SJSA1 (cell line): ENCODE measurements at regions not wholly inside any gene's neighbourhood (a gene's known extent, or its start where the extent isn't known, plus 50 kb on each side); places are given as distances from the start of the nearest gene placed in this dataset.

Source experiments
- DNase-seq, 2 experiments: peaks; one replicate each; pipeline ENCODE4 v3.0.0-alpha.2; 2015 to 2020; ENCODE audit warnings: low spot score in 2 of 2, low read depth in 1 of 2
- H3K27ac ChIP-seq: fragments of 250-450 bp; sonication (Bioruptor Pico); 2 replicates; pipeline ENCODE4 v1.5.1; 2020; ENCODE audit warnings: mild to moderate bottlenecking, moderate library complexity
- H3K27me3 ChIP-seq: fragments of 250-450 bp; sonication (Bioruptor Pico); replicated peaks from 2 replicates; pipeline ENCODE4 v1.5.1; 2020; ENCODE audit warnings: mild to moderate bottlenecking, moderate library complexity
- H3K36me3 ChIP-seq: fragments of 250-450 bp; sonication (Bioruptor Pico); 2 replicates; pipeline ENCODE4 v1.5.1; 2020; ENCODE audit warnings: mild to moderate bottlenecking
- H3K4me1 ChIP-seq: fragments of 250-450 bp; sonication (Bioruptor Pico); replicated peaks from 2 replicates; pipeline ENCODE4 v1.6.1; 2021; ENCODE audit warnings: mild to moderate bottlenecking
- H3K4me3 ChIP-seq: fragments of 250-450 bp; sonication (Bioruptor Pico); 2 replicates; pipeline ENCODE4 v1.5.1; 2020; ENCODE audit warnings: mild to moderate bottlenecking
- H3K9me3 ChIP-seq: fragments of 250-450 bp; sonication (Bioruptor Pico); replicated peaks from 2 replicates; pipeline ENCODE4 v1.5.1; 2020; ENCODE audit warnings: mild to moderate bottlenecking

DNA sequence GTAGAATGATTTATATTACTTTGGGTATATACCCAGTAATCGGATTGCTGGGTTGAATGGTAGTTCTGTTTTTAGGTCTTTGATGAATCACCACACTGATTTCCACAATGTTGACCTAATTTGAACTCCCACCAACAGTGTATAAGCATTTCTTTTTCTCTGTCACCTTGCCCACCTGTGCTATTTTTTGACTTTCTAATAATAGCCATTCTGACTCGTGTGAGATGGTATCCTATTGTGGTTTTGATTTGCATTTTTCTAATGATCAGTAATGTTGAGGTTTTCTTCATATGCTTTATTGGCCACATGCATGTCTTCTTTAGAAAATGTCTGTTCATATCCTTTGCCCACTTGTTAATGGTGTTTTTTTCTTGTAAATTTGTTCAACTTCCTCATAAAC lies 340.8 kb downstream of the PLOD2 start:
- H3K27me3 ChIP-seq, result no peaks in the 10 kb centered on the region
- H3K27ac ChIP-seq, result no peak overlapping the region
- H3K36me3 ChIP-seq, result no peaks in the 10 kb centered on the region
- H3K4me1 ChIP-seq, result no peaks in the 10 kb centered on the region
- H3K9me3 ChIP-seq, result no peaks in the 10 kb centered on the region
- DNase-seq, result no peak
- no peak overlapping the region for H3K4me3 ChIP-seq

DNA sequence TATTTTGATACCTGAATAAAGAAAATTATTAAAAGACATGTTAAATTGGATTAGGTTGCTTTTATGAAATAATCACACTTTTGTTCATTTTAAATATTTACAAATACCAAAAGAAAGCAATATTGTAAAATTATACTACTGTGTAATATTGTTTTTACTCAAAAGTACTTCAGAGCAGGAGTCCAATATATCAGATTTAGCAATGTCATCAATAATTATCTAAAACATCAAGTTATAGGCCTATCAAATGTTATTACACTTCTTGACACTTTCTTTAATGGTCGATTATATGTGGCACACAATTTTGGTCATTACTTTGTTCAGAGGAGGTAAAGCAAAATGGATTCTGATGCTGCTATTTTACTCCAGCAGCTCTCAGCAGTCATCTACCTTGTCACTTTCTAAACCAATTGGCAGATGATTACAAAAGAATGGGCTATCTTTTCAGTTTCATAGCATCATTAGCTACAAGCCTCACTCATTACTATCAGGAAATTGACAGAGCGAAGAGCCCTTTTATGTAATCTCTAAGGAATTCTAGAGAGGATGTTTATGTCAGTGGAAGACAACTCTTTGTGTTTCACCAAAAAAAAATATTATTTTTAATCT lies 318.6 kb downstream of the PLOD2 start:
- Histone ChIP-seq H3K27me3 (no peaks in the 10 kb centered on the region), H3K27ac (no peak overlapping the region), H3K36me3 (no peaks in the 10 kb centered on the region), H3K4me1 (no peaks in the 10 kb centered on the region), H3K4me3 (no peak overlapping the region), H3K9me3 (no peaks in the 10 kb centered on the region)
- DNase-seq, result no peak

DNA sequence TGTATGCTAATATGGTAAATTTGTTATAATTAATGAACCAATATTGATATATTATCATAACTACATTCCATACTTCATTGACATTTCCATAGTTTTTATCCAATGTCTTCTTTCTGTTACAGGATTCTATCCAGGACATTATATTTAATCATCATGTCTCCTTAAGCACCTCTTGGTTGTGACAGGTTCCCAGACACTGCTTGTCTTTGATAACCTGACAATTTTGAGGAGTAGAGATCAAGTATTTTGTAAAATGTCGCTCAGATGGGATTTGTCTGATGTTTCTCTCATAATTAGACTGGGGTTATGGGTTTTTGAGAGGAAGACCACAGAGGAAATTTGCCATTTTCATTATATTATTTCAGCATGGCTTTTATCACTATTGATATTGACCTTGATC lies 317.4 kb downstream of the PLOD2 start:
- Histone ChIP-seq H3K4me3 (no peak overlapping the region), H3K27me3 (no peaks in the 10 kb centered on the region), H3K4me1 (no peaks in the 10 kb centered on the region), H3K9me3 (no peaks in the 10 kb centered on the region), H3K27ac (no peak overlapping the region), H3K36me3 (no peaks in the 10 kb centered on the region)
- DNase-seq, result no peak

DNA sequence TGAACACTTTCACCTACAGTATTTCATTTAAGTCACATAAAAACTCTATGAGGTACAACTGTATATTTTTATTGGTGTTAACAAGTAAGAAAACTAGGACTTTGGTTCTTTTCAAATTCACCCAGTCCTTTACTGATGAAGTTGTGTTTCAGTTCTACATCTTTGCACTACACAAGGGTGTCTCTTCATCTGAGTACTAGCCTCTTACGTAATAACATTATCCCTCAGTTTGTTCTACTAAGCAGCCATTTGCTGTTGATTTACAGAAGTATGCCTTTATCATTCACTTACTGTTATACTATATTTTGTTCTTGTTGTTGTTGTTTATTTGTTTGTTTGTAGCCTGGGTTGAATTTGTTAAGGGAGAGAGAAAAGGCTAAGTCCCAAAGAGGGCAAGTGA lies 311.9 kb downstream of the PLOD2 start:
- H3K4me3 ChIP-seq, result no peak overlapping the region
- H3K36me3 ChIP-seq, result no peaks in the 10 kb centered on the region
- H3K27ac ChIP-seq, result no peak overlapping the region
- H3K9me3 ChIP-seq, result no peaks in the 10 kb centered on the region
- no peaks in the 10 kb centered on the region for H3K4me1 ChIP-seq
- DNase-seq, result no peak
- H3K27me3 ChIP-seq, result no peaks in the 10 kb centered on the region

DNA sequence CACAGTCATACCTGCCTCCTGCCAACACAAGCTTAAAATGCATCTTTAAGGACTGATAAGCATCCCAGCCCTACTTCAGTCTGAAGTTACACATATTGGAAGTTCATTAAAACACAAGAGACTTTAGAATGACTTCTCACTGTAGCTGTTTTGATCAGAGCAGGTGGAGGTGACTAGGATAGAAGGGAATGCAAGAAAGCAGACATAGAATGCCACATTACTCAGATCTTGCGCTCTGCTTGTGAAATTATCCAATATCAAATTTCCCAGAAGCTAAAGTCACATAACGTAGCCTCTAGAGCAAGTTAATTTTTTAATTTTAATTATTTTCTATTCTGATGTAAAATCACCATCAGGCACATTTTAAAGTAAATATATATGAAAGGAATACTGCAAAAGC lies 306.5 kb downstream of the PLOD2 start:
- no peaks in the 10 kb centered on the region for H3K9me3 ChIP-seq
- DNase-seq, result no peak

DNA sequence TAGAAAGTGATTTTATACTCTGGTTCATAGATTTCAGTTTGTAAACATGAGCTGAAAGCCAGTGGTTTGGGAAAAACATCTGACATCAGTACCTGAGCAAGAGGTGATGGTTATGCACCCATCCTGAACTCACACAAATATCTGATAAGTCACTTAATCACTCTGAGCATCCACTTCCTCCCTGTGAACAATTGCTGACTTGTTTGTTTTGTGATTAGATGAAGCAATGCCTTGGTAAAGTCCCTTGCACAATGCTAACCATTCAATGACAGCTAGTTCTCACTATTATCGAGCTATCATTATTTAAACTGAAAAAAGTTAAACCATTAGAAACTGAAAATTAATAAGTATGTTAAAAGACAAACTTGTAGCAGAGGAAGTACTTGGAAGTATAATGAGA lies 303.0 kb downstream of the PLOD2 start:
- H3K36me3 ChIP-seq, result no peaks in the 10 kb centered on the region
- no peaks in the 10 kb centered on the region for H3K4me1 ChIP-seq
- DNase-seq, result no peak
- H3K4me3 ChIP-seq, result no peak overlapping the region
- H3K9me3 ChIP-seq, result no peaks in the 10 kb centered on the region
- no peak overlapping the region for H3K27ac ChIP-seq
- H3K27me3 ChIP-seq, result no peaks in the 10 kb centered on the region

More for the DNA sequence above, 306.5 kb downstream of the PLOD2 start:
- Histone ChIP-seq H3K27me3 (no peaks in the 10 kb centered on the region), H3K27ac (no peak overlapping the region), H3K4me1 (no peaks in the 10 kb centered on the region), H3K4me3 (no peak overlapping the region), H3K36me3 (no peaks in the 10 kb centered on the region)

DNA sequence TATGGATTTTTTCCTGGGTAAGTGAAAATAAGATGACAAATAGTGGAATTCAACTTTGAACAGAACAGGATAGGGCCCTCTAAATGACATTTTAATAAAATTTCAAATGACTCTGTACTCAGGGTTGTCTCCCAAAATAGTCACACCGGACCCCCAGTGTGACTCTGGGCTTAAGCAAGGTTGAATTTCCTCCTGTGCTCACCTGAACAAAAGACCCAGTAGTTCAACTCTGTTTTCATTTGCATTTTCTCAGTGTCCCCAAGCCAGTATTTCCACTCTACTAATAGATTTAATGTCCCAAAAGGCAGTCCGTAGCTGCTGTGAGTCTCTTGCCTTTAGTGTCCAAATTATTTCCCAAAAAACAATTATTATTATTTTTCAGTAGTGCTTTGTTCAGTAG lies 296.6 kb downstream of the PLOD2 start:
- Histone ChIP-seq H3K27me3 (no peaks in the 10 kb centered on the region), H3K36me3 (no peaks in the 10 kb centered on the region), H3K4me1 (no peaks in the 10 kb centered on the region), H3K9me3 (no peaks in the 10 kb centered on the region), H3K27ac (no peak overlapping the region), H3K4me3 (no peak overlapping the region)
- no peak for DNase-seq

DNA sequence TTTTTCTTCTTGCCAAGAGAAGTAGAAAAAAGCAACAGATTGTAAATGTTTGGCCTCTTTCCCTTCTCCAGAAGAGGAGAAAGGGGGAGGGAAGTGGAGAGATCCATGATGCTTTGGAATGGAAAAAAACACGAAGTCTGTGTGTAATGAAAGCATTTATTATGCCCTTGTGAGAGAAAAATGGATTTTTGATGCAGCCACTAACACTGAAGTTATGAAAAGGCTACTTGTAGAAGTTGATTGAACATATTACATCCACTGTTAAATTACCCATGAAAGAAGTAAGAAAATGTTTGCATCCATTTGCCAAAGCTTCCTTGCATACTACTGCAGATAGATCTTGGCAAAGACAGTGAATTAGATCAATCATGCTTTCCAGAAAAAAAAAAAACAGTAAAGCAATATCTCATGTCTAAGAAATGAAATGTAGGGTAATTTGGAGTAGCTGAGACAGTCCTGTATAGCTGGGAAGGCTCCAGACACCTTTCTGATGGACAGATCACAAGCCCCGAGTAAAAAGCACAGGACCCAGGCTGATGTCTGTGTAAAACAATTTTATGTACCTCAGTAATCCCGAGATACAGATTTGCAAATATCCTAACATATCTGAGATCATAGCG lies 295.5 kb downstream of the PLOD2 start:
- H3K36me3 ChIP-seq, result no peaks in the 10 kb centered on the region
- H3K27me3 ChIP-seq, result no peaks in the 10 kb centered on the region
- H3K9me3 ChIP-seq, result no peaks in the 10 kb centered on the region
- no peaks in the 10 kb centered on the region for H3K4me1 ChIP-seq
- no peak overlapping the region for H3K27ac ChIP-seq
- no peak for DNase-seq
- no peak overlapping the region for H3K4me3 ChIP-seq

DNA sequence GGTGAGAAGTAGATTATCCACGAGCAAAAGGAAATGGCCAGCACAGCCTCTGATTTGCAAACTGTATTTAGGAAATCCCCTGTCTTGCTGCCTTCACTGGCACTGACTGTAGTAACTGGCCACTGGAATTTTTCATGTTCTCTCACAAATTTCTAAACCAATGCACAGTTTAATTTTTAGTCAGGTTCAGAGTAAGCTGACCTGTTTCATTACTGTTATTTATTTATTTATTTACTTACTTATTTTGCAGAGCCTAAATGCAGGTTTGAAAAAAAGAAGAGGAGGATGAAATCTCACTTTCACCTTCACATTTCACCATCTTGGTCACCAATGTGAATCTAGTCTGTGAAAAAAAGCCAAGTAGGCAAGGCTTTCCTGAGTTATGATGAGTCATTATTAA lies 291.0 kb downstream of the PLOD2 start:
- no peaks in the 10 kb centered on the region for H3K27me3 ChIP-seq
- no peaks in the 10 kb centered on the region for H3K4me1 ChIP-seq
- no peak for DNase-seq
- H3K4me3 ChIP-seq, result no peak overlapping the region
- no peak overlapping the region for H3K27ac ChIP-seq
- H3K9me3 ChIP-seq, result no peaks in the 10 kb centered on the region
- no peaks in the 10 kb centered on the region for H3K36me3 ChIP-seq

DNA sequence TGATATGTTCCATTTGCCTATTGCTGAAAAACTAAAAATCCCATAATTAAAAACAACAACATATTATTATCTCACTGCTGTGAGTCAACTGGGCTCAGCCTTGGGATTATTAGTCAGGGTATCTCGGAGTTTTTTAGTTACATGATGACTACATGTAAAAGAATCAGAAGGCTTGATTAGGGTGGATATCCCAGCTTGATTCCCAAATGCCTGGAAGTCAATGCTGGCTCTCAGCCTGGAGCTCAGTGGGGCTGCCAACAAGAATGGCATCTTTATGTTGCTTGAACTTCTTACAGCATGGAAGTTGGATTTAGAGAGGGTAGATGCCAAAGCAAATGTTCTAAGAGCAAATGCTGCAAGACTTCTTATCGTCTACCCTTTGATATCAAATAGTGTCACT lies 278.5 kb downstream of the PLOD2 start:
- Histone ChIP-seq H3K4me3 (no peak overlapping the region), H3K4me1 (no peaks in the 10 kb centered on the region), H3K9me3 (no peaks in the 10 kb centered on the region), H3K27me3 (no peaks in the 10 kb centered on the region), H3K27ac (no peak overlapping the region), H3K36me3 (no peaks in the 10 kb centered on the region)
- no peak for DNase-seq

DNA sequence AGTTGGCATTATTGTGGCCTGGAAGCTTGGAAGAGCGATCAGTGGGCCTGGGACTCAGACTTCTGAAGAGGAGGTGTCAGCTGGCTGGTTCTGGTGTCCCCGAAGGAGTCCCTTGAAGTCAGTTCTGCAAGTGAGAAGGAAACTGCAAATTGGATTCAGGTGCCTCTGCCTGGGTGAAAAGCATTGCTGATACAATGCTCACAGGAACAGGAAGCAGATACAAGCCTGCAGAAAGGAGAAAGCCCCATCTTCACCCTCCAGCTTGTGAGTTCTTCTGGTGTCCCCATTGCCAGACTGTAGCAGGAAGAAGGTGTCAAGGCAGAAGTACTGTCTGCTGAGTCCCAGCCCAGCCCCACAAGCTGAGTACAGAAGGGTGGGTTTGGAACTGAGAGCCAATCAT lies 271.3 kb downstream of the PLOD2 start:
- no peak for DNase-seq
- Histone ChIP-seq H3K36me3 (no peaks in the 10 kb centered on the region), H3K27me3 (no peaks in the 10 kb centered on the region), H3K4me1 (no peaks in the 10 kb centered on the region), H3K4me3 (no peak overlapping the region), H3K9me3 (no peaks in the 10 kb centered on the region), H3K27ac (no peak overlapping the region)

DNA sequence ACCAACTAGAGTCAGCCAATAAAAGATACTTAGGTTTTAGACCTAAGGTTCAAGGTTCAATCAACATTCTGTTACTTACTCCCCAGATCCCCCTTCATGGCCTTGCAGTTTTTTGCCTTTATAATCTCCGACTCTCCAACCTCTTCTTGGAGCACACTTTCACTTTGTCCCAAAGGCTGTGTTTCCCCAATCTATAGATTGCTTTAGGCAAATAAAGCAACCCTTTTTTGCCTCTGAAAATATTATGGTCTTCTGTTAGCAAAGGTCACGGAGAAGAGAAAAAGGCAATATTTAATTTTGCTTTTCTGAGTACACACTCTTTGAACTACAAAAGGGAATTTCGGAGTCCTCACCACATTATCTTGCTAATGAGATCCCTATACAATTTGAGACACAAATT lies 268.1 kb downstream of the PLOD2 start:
- H3K27ac ChIP-seq, result no peak overlapping the region
- H3K4me3 ChIP-seq, result no peak overlapping the region
- H3K27me3 ChIP-seq, result no peaks in the 10 kb centered on the region
- no peaks in the 10 kb centered on the region for H3K36me3 ChIP-seq
- DNase-seq, result no peak
- H3K9me3 ChIP-seq, result no peaks in the 10 kb centered on the region
- H3K4me1 ChIP-seq, result no peaks in the 10 kb centered on the region

DNA sequence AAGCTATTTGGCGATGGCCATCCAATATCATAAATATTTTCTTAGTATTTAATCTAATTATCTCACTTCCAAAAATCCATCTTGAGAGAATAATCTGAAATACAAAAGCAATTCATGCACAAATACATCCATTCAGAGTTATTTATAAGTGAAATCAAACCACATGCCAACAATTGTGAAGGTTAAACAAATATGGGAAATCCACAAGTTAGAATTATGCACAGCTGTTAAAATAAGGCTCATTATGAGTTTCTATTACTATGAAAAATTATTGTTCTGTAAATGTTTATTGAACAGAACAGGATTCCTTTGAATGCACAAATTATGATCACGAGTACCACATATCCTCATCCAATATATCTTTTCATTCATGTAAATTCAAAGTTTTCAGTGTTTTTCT lies 267.7 kb downstream of the PLOD2 start:
- H3K4me3 ChIP-seq, result no peak overlapping the region
- no peaks in the 10 kb centered on the region for H3K36me3 ChIP-seq
- H3K9me3 ChIP-seq, result no peaks in the 10 kb centered on the region
- DNase-seq, result no peak
- H3K27ac ChIP-seq, result no peak overlapping the region
- no peaks in the 10 kb centered on the region for H3K4me1 ChIP-seq
- H3K27me3 ChIP-seq, result no peaks in the 10 kb centered on the region

DNA sequence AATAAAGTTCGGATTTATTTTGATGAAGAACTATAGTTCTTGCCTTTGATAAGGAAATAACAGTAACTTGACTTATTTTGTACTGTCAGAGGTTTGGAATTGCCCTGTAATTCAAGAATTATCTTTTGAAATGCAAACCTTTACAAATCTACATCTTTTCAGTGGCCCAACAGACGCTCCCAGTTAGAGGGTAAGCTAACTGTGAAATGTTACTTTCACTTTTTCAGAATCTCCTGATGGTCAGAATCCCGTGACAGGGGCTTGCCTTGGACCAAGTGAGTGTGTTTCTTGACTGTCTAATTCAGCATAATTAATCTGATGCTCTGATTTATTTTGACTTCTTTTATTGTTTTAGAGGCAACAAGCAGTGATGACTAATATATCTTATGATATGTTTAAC lies 262.5 kb downstream of the PLOD2 start:
- H3K4me3 ChIP-seq, result no peak overlapping the region
- H3K27me3 ChIP-seq, result no peaks in the 10 kb centered on the region
- no peaks in the 10 kb centered on the region for H3K36me3 ChIP-seq
- H3K9me3 ChIP-seq, result no peaks in the 10 kb centered on the region
- DNase-seq, result no peak
- no peak overlapping the region for H3K27ac ChIP-seq
- no peaks in the 10 kb centered on the region for H3K4me1 ChIP-seq

DNA sequence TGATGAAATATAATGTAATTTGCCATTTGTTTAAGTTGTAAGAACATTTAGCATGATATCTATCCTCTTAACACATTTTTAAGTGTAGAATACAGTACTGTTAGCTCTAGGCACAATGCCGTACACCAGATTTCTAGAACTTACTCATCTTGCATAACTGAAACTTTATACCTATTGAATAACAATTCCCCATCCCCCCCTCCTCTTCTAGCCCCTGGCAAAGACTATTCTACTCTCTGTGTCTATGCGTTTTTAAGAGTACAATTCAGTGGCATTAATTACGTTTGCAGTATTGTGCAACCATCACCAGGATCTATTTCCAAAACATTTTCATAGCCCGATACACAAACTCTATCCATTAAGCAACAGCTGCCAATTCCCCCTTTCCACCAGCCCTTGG lies 261.7 kb downstream of the PLOD2 start:
- Histone ChIP-seq H3K4me3 (no peak overlapping the region), H3K9me3 (no peaks in the 10 kb centered on the region), H3K27me3 (no peaks in the 10 kb centered on the region), H3K4me1 (no peaks in the 10 kb centered on the region), H3K36me3 (no peaks in the 10 kb centered on the region), H3K27ac (no peak overlapping the region)
- no peak for DNase-seq
